ENCODE measurements at regions not wholly inside any gene's neighbourhood (a gene's known extent, or its start where the extent isn't known, plus 50 kb on each side); places are given as distances from the start of the nearest gene placed in this dataset.

GRCh38 chr21:23531444-23531843 is 2075.8 kb downstream of the MRPL39 start:
- no peak for DNase-seq (ENCODE audit: low spot score in 2 of 2, unreplicated experiment in 2 of 2)
- H3K27me3 Mint-ChIP-seq (ENCODE audit: low read depth) = peaks cover 3% of the 10 kb centered on the region
- H3K9me3 Mint-ChIP-seq = peaks cover 29% of the 10 kb centered on the region
- H3K4me1 Mint-ChIP-seq = no peaks in the 10 kb centered on the region
- no peaks in the 10 kb centered on the region for H3K36me3 Mint-ChIP-seq
- no peak overlapping the region for H3K4me3 Mint-ChIP-seq
- no peak overlapping the region for H3K27ac Mint-ChIP-seq
- no peak for TF ChIP-seq CTCF (IDR thresholded peaks at IDR 0.05; ENCODE audit: unreplicated experiment)

- no peak for TF ChIP-seq CTCF (IDR thresholded peaks at IDR 0.05; ENCODE audit: unreplicated experiment)
- H3K27me3 Mint-ChIP-seq (ENCODE audit: low read depth) = no peaks in the 10 kb centered on the region
- H3K36me3 Mint-ChIP-seq = no peaks in the 10 kb centered on the region
- H3K4me3 Mint-ChIP-seq = no peak overlapping the region
- no peak overlapping the region for H3K27ac Mint-ChIP-seq
- no peak for DNase-seq (ENCODE audit: low spot score in 2 of 2, unreplicated experiment in 2 of 2)
- peaks cover 33% of the 10 kb centered on the region for H3K9me3 Mint-ChIP-seq
- no peaks in the 10 kb centered on the region for H3K4me1 Mint-ChIP-seq
Observed at GRCh38 chr21:23524685-23525084, 2082.6 kb downstream of the MRPL39 start.

- no peaks in the 10 kb centered on the region for H3K4me1 Mint-ChIP-seq
- no peaks in the 10 kb centered on the region for H3K36me3 Mint-ChIP-seq
- H3K27me3 Mint-ChIP-seq (ENCODE audit: low read depth) = no peaks in the 10 kb centered on the region
- no peak for DNase-seq (ENCODE audit: low spot score in 2 of 2, unreplicated experiment in 2 of 2)
- no peak overlapping the region for H3K4me3 Mint-ChIP-seq
- no peak for TF ChIP-seq CTCF (IDR thresholded peaks at IDR 0.05; ENCODE audit: unreplicated experiment)
- H3K27ac Mint-ChIP-seq = no peak overlapping the region
- H3K9me3 Mint-ChIP-seq = peaks cover 30% of the 10 kb centered on the region
Observed at GRCh38 chr21:23522751-23523150, 2084.5 kb downstream of the MRPL39 start.

- Mint-ChIP-seq H3K27me3 (ENCODE audit: low read depth) (peaks cover 2% of the 10 kb centered on the region), H3K4me3 (no peak overlapping the region), H3K4me1 (no peaks in the 10 kb centered on the region), H3K9me3 (peaks cover 26% of the 10 kb centered on the region), H3K36me3 (no peaks in the 10 kb centered on the region), H3K27ac (no peak overlapping the region)
- TF ChIP-seq CTCF (IDR thresholded peaks at IDR 0.05; ENCODE audit: unreplicated experiment) = no peak
- DNase-seq (ENCODE audit: low spot score in 2 of 2, unreplicated experiment in 2 of 2) = no peak
Observed at GRCh38 chr21:23507501-23507900, 2099.8 kb downstream of the MRPL39 start.

GRCh38 chr21:23496729-23497128 is 2110.6 kb downstream of the MRPL39 start:
- no peak for DNase-seq (ENCODE audit: low spot score in 2 of 2, unreplicated experiment in 2 of 2)
- H3K36me3 Mint-ChIP-seq = no peaks in the 10 kb centered on the region
- peaks cover 4% of the 10 kb centered on the region for H3K4me1 Mint-ChIP-seq
- H3K9me3 Mint-ChIP-seq = peaks cover 39% of the 10 kb centered on the region
- no peaks in the 10 kb centered on the region for H3K27me3 Mint-ChIP-seq (ENCODE audit: low read depth)
- H3K4me3 Mint-ChIP-seq = no peak overlapping the region
- no peak for TF ChIP-seq CTCF (IDR thresholded peaks at IDR 0.05; ENCODE audit: unreplicated experiment)
- H3K27ac Mint-ChIP-seq = no peak overlapping the region

- no peak for DNase-seq (ENCODE audit: low spot score in 2 of 2, unreplicated experiment in 2 of 2)
- Mint-ChIP-seq H3K27ac (no peak overlapping the region), H3K36me3 (no peaks in the 10 kb centered on the region), H3K4me3 (no peak overlapping the region), H3K4me1 (no peaks in the 10 kb centered on the region), H3K9me3 (peaks cover 17% of the 10 kb centered on the region), H3K27me3 (ENCODE audit: low read depth) (no peaks in the 10 kb centered on the region)
- no peak for TF ChIP-seq CTCF (IDR thresholded peaks at IDR 0.05; ENCODE audit: unreplicated experiment)
Observed at GRCh38 chr21:23488245-23488644, 2119.0 kb downstream of the MRPL39 start.

All from mesothelial cell of epicardium (in vitro differentiated cells).